PC-9 (cell line): ENCODE measurements at regions not wholly inside any gene's neighbourhood (a gene's known extent, or its start where the extent isn't known, plus 50 kb on each side); places are given as distances from the start of the nearest gene placed in this dataset.

Experiments
- CTCF ChIP-seq: fragments of 200-600 bp; sonication (generic); conservative IDR thresholded peaks from 2 replicates; pipeline ENCODE4 v1.6.1; 2017; ENCODE audit warnings: mixed run types, antibody characterized with exemption, mild to moderate bottlenecking, moderate library complexity
- EZH2 ChIP-seq: fragments of 200-600 bp; sonication (generic); IDR thresholded peaks from 2 replicates; pipeline ENCODE4 v1.8.0; 2017; ENCODE audit warnings: antibody characterized with exemption, low read depth

GRCh38 chr21:43345746-43346409, 81.1 kb downstream of the SIK1 start:
- TF ChIP-seq CTCF, result no peak
- no peak for TF ChIP-seq EZH2
